ENCODE measurements at regions not wholly inside any gene's neighbourhood (a gene's known extent, or its start where the extent isn't known, plus 50 kb on each side); places are given as distances from the start of the nearest gene placed in this dataset.

DNA sequence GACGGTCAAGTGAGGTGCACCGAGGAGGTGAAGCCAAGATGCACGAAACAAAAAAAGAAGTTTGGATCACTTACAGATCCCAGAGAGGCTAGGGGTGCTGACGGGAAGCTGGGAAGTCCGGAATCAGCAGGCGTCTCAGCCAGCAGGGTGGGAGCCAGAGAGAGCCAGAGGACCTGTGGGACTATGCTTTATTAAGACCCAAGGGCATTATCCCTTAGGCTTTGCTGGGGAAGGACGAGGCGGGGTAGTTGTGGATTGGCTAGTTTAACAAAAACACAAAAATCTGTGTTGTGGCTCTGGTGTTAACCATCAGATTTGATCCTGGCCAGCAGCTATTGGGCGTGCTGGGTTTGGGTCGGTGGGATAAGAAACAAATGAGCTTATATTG, 427.1 kb downstream of the DYNC2H1 start:
- DNase-seq, result no peak
- Mint-ChIP-seq H3K27ac (ENCODE audit: unreplicated experiment) (no peak overlapping the region), H3K9me3 (ENCODE audit: low read depth, unreplicated experiment) (no peaks in the 10 kb centered on the region), H3K4me1 (ENCODE audit: low read depth, unreplicated experiment) (peaks cover 10% of the 10 kb centered on the region), H3K36me3 (ENCODE audit: insufficient read depth, unreplicated experiment) (no peaks in the 10 kb centered on the region), H3K27me3 (ENCODE audit: unreplicated experiment) (no peaks in the 10 kb centered on the region), H3K4me3 (ENCODE audit: low read depth, unreplicated experiment) (no peak overlapping the region)
- BruUV-seq (replicated peaks), result no TSS peak
- intact Hi-C loops (cut with micrococcal nuclease; ENCODE audit: unreplicated experiment), result loop anchor here (10.0 kb wide), 1 partner anchor 212 kb away; no protein-coding TSS in a partner anchor
- CTCF ChIA-PET, result no interaction called here
- TF ChIP-seq, protein P1, sequence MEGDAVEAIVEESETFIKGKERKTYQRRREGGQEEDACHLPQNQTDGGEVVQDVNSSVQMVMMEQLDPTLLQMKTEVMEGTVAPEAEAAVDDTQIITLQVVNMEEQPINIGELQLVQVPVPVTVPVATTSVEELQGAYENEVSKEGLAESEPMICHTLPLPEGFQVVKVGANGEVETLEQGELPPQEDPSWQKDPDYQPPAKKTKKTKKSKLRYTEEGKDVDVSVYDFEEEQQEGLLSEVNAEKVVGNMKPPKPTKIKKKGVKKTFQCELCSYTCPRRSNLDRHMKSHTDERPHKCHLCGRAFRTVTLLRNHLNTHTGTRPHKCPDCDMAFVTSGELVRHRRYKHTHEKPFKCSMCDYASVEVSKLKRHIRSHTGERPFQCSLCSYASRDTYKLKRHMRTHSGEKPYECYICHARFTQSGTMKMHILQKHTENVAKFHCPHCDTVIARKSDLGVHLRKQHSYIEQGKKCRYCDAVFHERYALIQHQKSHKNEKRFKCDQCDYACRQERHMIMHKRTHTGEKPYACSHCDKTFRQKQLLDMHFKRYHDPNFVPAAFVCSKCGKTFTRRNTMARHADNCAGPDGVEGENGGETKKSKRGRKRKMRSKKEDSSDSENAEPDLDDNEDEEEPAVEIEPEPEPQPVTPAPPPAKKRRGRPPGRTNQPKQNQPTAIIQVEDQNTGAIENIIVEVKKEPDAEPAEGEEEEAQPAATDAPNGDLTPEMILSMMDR (IDR thresholded peaks at IDR 0.05; ENCODE audit: unreplicated experiment), result no peak

DNA sequence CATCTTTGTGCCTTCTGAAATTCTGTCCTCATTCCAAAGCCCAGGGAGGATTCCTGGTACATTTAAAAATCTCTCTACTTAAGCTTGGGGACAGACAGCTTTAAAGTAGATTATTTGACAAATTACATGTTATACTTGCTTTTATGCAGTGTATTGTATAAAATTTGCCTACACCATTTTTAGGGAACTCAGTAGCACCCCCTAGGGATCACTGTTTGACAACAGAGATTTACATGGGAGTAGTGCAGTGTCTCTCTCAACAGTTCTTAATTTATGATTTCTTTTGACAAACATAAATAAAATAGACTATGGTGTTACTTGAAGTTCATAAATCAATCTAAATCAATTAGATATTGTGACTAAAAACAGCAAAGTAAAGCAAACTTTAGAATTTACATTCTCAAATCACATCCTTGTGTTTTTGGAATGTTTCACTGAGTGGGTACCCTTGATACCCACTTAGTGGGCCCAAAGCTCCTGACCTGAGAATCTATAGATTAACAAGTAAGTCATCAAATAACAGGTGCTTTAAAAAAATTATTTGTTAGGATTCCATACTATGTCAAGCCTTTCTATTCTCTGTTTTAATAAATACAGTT, 428.8 kb downstream of the DYNC2H1 start:
- no TSS peak for BruUV-seq (replicated peaks)
- H3K9me3 Mint-ChIP-seq (ENCODE audit: low read depth, unreplicated experiment), result no peaks in the 10 kb centered on the region
- CTCF ChIA-PET, result no interaction called here
- peaks cover 4% of the 10 kb centered on the region for H3K4me1 Mint-ChIP-seq (ENCODE audit: low read depth, unreplicated experiment)
- H3K27me3 Mint-ChIP-seq (ENCODE audit: unreplicated experiment), result no peaks in the 10 kb centered on the region
- peak; percentile 6 for DNase-seq
- TF ChIP-seq, protein P1 (IDR thresholded peaks at IDR 0.05; ENCODE audit: unreplicated experiment), result no peak
- no peak overlapping the region for H3K27ac Mint-ChIP-seq (ENCODE audit: unreplicated experiment)
- H3K4me3 Mint-ChIP-seq (ENCODE audit: low read depth, unreplicated experiment), result no peak overlapping the region
- intact Hi-C loops (cut with micrococcal nuclease; ENCODE audit: unreplicated experiment), result loop anchor here (10.0 kb wide), 1 partner anchor 213 kb away; no protein-coding TSS in a partner anchor
- H3K36me3 Mint-ChIP-seq (ENCODE audit: insufficient read depth, unreplicated experiment), result no peaks in the 10 kb centered on the region

DNA sequence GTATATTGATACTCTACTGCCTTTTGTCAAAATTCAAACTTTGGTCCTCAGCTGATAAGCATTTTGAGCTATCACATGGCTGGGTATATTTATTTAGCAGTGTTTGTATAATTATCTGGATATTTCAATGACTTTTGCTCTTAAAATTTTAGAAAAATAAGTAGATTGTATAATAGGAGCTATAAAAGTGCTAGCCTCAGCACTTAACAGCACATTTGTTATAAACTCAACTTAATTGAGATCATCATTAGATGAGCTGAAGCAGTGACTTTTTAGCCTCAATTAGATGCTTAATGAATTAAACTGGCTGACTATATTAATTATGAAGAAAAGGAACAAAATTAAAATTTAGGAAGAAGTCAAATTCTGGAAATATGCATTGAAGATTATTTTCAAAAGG, 429.9 kb downstream of the DYNC2H1 start:
- no peaks in the 10 kb centered on the region for H3K9me3 Mint-ChIP-seq (ENCODE audit: low read depth, unreplicated experiment)
- H3K4me3 Mint-ChIP-seq (ENCODE audit: low read depth, unreplicated experiment), result no peak overlapping the region
- H3K36me3 Mint-ChIP-seq (ENCODE audit: insufficient read depth, unreplicated experiment), result no peaks in the 10 kb centered on the region
- intact Hi-C loops (cut with micrococcal nuclease; ENCODE audit: unreplicated experiment), result loop anchor here (10.0 kb wide), 1 partner anchor 214 kb away; no protein-coding TSS in a partner anchor
- TF ChIP-seq, protein P1 (IDR thresholded peaks at IDR 0.05; ENCODE audit: unreplicated experiment), result no peak
- CTCF ChIA-PET, result no interaction called here
- no TSS peak for BruUV-seq (replicated peaks)
- no peak overlapping the region for H3K27ac Mint-ChIP-seq (ENCODE audit: unreplicated experiment)
- H3K4me1 Mint-ChIP-seq (ENCODE audit: low read depth, unreplicated experiment), result no peaks in the 10 kb centered on the region
- H3K27me3 Mint-ChIP-seq (ENCODE audit: unreplicated experiment), result no peaks in the 10 kb centered on the region
- DNase-seq, result no peak

DNA sequence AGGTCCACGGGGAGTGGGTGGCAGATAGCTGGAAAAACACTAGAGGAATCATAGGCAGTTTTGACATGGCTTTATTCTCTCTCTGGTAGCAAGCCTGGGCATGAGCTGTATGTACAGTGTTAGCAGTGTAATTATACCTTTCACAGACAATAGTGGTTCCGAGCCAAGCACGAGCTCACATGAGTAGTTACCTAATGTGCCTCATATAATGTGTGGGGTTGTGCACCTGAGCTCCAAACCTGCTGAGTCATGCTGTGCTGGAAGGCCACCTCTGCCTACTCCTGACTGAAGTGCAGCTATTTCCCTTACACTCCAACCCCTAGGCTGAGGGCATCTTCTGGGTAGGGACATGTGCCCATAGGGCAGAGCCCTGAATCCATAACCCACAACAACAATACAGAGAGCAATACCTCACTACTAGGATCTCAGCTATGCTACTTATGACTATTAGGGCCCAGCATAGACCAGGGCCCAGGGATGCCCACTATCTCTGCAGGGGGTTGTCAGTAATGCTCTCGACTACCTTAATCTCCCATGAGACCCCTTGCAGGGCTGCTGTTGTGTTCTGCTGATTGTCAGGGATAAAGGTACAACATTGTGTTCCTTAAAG, 432.1 kb downstream of the DYNC2H1 start:
- CTCF ChIA-PET, result no interaction called here
- TF ChIP-seq, protein P1 (IDR thresholded peaks at IDR 0.05; ENCODE audit: unreplicated experiment), result no peak
- no peak for DNase-seq
- BruUV-seq (replicated peaks), result no TSS peak
- Mint-ChIP-seq H3K4me3 (ENCODE audit: low read depth, unreplicated experiment) (no peak overlapping the region), H3K36me3 (ENCODE audit: insufficient read depth, unreplicated experiment) (no peaks in the 10 kb centered on the region), H3K9me3 (ENCODE audit: low read depth, unreplicated experiment) (no peaks in the 10 kb centered on the region), H3K27ac (ENCODE audit: unreplicated experiment) (no peak overlapping the region), H3K4me1 (ENCODE audit: low read depth, unreplicated experiment) (no peaks in the 10 kb centered on the region), H3K27me3 (ENCODE audit: unreplicated experiment) (no peaks in the 10 kb centered on the region)
- intact Hi-C loops (cut with micrococcal nuclease; ENCODE audit: unreplicated experiment), result no loop called here
